GM18526 (cell line): ENCODE measurements at regions not wholly inside any gene's neighbourhood (a gene's known extent, or its start where the extent isn't known, plus 50 kb on each side); places are given as distances from the start of the nearest gene placed in this dataset.

Experiments
- POLR2A ChIP-seq: IDR thresholded peaks from 3 replicates; pipeline ENCODE4 v1.6.1; 2011; ENCODE audit not compliant: insufficient read length; ENCODE audit errors: extremely low read depth

DNA sequence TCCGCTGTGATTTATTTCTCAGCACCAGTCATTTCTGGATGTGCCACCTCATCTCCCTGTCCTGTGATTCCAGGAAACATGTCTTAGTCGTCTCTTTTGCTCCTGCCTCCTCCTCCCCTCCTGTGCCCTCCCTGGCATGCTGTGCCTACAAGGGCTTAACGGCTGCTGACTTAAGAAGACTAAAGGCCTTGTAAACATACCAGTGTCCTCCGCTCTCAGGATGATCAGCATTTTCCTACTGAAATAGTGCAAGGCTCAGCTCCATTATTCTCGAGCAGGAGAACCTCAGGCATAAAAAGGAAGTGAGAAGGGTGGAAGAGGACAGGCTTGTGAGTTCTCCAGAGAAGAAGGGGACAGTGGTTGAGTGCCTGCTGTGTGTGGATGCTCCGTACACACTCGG lies 61.6 kb upstream of the RUNX3 start:
- TF ChIP-seq POLR2A: no peak

DNA sequence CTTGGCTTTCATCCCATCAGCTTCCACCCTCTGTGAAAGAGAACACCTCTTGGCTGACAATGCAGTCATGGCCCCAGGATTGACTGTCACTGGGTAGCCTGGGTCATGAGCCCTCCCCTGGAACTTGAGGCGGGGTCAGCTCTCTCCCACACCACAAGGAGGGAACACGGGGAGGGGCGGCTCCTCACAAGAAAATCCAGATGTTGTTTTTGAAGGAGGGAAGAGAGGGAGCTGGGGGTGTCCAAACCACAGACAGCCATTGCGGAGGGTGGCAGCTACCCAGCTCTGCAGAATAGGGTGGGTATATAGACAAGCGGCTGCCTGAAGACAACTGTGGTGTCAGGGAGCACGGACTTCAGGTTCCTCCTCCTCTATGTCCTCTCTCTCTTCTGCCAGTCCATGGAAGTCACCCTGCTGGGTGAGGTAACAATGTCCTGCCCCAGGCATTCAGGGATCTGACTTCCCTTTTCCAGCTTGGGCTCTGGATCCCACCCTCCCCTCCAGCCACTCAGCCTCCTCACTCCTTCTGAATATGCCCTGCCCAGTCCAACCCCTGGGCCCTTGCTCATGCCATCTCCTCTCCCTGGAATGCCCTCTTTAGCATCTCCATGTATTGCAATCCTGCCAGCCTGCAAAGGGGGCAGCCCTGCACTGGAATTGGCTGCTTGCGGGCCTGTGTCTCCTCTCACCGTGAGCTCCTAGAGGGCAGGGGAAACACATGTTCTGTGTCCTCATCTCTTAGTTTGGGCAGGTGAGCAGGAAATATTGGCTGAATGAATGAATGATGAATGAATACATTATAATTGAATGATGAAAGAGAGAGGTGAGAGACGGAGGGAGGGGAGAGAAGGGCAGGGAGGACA lies 60.9 kb upstream of the RUNX3 start:
- no peak for TF ChIP-seq POLR2A

DNA sequence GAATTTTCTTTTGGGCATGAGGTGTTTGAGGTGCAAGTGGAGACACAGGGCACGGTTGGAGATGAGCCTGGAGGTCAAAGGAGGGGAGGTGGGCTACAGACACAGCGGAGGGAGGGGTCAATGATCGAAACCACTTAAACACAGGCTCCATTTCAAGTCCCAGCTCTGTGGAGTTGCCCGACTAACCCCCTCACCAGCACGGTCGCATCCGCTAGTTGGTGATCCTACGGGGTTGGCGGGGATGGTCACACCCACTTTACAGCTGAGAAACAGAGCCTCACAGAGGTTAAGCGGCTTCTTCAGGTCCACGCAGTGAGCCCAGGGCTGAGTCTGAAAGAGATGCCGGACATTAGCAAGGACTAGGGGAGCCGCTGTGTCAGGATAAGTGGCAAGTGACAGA lies 60.1 kb upstream of the RUNX3 start:
- no peak for TF ChIP-seq POLR2A

DNA sequence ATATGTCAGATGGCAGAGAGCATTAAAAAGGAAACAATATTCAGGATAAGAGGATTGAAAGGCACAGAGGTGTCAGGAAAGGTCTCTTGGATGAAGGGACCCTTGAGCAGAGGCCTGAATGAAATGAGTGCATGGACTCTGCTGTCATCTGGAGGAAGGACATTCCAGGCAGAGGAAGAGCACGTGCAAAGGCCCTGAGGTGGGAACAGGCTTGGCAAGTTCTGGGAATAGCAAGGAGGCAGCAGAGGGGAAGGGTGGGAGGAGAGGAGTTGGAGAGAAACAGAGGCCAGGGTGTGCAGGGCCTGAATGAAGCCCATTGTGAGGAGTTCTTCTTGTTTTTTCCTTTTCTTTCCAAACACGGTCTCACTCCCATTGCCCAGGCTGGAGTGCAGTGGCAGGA lies 59.0 kb upstream of the RUNX3 start:
- no peak for TF ChIP-seq POLR2A

DNA sequence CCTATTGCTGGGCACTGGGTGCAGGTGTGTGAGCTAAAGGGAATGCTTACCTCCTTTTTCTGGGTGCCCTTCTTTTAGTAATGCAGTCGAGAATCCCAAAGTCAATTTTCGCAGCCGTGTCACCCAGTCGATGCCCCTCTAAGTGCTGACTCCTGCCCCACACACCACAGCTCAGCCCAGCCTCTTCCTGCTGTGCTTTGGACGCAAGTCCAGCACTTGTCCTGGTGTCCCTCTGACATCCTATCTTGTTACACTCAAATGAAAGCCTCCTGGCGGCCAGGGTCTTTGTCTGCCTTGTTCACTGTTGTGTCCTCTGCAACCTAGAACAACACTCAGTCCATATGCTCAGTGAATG lies 58.5 kb upstream of the RUNX3 start:
- no peak for TF ChIP-seq POLR2A

DNA sequence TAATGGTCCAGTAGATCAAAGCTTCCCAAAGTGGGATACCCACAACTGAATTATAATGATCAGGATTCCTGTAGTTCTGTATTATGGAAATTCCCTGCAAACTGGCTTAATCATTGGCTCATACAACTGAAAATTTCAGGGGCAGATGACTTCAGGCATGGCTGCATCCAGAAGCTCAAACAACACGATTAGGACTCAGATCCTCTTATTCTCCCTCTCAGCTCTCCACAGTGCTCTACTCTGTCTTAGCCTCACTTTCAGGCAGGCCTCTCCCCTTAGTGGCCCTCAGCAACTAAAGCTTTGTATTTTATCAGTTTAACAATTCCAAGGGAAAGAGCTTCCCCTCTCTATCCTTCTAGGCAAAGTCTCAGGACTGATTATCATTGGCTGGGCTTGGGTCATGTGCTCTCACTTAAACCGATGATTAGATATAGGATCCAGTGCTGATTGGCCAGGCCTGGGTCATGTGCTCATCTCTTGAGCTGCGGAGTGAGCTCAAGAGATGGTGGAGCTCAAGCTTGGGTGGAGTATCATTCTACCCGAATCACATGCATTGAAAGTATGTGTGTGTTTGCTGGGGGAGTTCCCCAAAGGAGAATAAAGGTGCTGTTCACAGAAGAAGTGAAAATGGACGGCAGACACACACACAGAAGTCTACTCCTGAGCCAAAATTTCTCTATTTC lies 57.9 kb upstream of the RUNX3 start:
- no peak for TF ChIP-seq POLR2A

DNA sequence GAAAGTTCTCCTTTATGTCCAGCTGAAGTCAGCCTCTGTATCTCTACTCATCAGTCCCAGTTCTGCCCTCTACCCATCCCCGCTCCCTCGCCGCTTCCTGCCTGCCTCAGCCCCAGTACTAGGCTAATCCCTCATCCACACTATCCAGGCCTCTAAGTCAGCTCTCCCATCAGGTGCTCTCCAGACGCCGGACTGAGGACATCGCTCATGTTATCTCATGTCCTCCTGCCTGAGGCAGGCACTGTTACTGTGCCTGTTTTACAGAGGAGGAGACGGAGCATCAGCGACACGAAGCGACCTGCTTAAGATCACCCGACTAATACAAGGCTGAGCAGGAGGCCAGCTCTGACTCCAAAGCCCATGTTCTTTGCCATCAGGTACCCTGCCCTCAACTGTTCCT lies 57.3 kb upstream of the RUNX3 start:
- TF ChIP-seq POLR2A: no peak

DNA sequence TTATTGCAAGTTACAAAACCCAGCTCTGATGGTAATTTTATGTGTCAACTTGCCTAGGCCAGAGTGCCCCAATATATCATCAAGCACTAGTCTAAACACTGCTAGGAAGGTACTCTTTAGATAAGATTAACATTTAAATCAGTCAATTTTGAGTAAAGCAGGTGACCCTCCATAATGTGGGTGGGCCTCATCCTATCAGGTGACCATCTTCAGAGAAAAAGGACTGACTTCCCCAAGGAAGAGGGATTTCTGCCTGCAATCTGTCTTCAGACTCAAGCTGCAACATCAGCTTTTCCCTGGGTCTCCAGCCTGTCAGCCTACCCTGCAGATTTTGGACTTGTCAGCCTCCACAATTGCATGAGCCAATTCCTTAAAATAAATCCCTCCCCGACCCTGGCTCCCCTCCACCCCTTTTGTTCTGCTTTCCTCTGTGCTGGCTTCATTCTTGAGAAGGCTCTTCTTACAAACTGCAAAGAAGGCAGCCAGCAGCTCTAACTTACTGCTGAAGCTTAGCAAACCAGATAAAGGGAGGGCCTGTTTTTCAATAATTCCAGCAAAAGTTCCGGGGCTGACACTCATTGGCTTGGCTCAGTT lies 56.4 kb upstream of the RUNX3 start:
- TF ChIP-seq POLR2A: no peak

DNA sequence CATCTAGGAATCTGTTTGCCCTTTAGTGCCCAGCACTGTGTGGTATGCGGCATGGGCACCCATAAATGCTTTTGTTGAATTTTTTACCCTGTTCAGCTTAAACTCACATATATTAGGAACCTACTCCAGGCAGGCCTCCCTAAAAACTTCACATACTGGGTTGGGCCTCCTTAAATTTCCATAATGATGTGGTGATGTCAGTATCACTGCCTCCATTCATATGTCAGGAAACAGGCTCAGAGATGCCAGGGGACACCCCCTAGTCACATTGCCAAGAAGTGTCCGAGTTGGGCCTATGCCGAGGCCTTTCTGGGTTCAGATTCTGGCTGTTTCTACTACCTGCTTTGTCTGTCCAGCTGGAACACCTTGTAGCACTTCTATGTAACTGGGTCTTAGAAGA lies 55.7 kb upstream of the RUNX3 start:
- TF ChIP-seq POLR2A: no peak

DNA sequence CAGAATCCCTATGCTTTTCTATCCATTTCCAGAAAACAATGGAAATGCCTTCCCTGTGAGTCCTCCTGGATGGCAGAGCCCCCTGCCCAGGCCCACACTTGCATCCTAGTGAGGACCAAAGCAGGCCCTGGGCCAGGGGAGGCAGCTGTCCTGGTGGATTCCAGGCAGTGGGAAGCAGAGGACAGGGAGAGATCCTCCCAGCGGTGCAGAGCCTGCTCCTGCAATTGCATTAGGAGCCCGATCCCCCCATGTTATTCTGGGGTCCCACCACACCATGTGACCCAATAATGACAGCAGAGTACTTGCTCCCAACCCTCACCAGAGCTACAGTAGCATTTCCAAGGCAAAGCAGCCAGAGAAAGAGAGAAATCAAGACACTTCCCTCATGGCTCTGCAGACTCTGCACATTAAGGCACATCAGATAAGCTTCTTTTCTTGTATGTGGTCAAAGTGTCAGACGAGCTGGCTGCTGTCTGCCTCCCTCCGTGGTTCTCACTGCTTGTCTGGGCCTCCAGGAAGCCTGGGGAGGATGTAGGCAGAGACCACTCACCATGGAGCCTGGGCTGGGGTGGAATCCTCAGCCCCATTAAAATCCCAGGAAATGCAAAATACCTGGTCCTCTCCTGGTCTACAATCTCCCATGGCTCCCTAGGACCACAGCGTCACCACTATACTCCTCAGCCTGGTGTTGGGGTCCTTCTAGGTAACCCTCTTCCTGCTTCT lies 54.9 kb upstream of the RUNX3 start:
- TF ChIP-seq POLR2A: no peak

DNA sequence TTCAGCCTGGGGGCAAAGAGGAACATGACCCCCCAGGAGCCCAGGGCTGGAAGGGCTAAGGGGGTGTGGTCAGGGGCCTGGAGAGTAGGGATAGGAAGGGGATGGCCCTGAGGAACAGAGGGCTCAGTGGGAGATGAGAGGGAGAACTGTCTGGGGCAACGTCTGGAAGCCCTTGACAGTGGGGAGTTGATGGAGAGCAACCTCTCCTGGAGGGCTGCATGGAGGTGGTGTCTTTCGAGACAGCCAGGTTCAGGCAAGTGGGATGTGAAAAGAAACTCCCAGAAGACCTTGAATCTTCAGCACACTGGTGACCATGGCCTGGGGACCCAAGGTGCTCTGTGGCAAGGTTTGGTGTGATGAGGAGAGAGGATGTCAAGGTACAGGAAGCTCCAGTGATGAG lies 54.2 kb upstream of the RUNX3 start:
- TF ChIP-seq POLR2A: no peak

DNA sequence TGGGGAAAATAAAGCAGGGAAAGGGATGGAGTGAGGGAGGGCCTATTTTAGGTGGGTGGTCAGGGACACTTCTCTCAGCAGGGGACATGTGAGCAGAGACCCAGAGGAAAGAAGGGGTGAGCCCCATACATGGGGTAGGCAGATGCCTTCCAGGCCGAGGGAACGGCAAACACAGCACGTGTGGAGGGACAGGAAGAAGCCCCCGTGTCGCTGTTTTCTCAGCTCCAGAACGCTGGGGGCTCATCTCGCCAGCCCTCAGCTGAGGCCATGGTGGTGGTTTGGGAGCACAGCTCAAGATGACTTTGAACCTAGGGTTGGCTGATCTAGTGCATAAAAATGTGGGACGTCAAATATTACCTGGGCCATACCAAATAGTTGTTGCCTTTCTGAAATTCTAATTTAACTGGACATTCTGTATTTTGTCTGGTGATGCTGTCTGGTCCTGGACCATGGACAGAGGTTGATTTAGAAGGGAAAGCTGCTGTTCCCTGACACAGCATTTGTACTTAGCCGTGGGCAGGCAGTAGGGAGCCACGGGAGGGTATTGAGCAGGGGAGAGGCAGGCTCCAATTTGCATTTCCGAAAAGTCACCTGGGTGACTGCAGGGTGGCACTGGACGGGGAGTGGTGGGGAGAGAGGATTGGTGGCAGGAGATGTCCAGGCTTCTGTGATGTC lies 53.1 kb upstream of the RUNX3 start:
- no peak for TF ChIP-seq POLR2A

DNA sequence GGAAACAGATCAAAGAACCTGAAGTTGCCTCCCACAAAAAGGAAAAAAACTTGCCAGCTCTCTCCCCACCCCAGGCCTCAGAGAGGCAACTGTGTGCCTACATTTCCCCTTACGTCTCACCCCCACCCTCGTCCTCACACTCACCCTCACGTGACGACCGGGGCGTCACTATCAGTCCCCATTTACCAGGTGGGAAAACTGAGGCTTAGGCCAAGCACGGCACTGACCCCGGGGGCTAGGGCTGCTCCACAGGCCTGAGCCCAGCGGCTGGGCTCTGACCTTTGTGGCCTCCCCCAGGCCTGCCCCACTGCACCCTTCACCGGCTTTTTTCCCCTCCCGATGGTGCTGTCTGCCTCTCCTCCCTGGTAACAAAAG lies 51.5 kb upstream of the RUNX3 start:
- no peak for TF ChIP-seq POLR2A

DNA sequence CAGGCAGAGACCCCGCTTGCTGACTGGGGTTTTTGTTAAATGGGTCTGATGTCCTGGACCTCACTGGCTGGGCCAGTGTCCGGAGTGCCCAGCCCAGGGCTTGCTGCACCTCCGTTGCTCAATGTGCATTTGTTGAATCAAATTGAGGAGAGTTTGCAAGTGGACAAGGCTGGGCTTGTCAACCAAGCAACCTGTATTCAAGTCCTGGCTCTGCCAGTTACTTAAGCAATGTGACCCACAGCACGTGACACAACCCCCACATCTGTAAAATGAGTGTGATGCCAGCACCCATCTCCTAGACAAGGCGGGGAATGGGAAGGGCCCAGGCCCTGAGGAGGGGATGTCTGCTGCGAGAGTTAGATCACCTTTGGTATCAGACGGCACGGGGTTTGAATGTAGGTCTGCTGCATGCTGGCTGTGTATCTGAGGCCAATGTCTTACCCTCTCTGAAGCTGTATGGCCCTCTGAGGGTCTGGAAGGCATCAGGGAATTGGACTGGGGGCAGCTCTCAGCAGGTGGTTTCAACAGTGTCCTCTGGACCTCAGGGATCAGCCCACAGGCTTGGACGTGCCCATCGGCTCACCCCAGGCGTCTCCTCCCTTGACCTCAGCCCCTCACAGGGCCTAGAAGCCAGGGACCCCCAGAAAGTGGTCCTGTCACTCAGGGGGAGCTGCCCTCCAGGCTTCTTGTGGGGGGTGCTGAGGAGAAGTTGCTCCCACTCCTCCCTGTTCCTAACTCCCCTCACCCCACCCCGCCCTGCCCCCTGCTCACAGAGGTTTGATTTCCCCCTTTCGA lies 51.0 kb upstream of the RUNX3 start:
- no peak for TF ChIP-seq POLR2A
